ENCODE measurements at regions not wholly inside any gene's neighbourhood (a gene's known extent, or its start where the extent isn't known, plus 50 kb on each side); places are given as distances from the start of the nearest gene placed in this dataset.

DNA sequence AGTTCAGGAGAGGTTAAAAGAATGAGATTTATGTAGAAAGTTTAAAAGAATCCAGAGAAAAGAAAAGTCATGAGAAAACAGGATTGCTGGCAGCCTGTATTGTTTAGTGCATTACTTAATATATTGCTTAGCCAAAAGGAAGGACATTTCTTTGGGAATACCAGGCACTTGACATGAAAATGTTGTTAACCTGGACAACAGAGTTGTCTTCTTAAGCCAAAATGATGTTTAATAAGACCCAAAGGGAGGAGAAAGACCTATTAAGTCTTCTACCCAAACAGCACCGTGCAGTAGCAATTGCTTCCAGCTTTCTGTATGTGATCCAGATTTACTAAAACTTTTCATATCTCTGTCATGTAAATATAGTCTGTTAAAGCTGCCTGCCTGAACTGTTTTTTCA is 74.0 kb upstream of the PRLR start:
- no peak for TF ChIP-seq CTCF (IDR thresholded peaks at IDR 0.05 in 8 of 11, conservative IDR thresholded peaks at IDR 0.05 in 3 of 11)
- no peak for TF ChIP-seq POLR2A (IDR thresholded peaks at IDR 0.05)

Data from spleen (tissue), 7 donors.